Astrocyte (in vitro differentiated cells and primary cell): ENCODE measurements at regions not wholly inside any gene's neighbourhood (a gene's known extent, or its start where the extent isn't known, plus 50 kb on each side); places are given as distances from the start of the nearest gene placed in this dataset.

Experiments used
- CTCF ChIP-seq: IDR thresholded peaks from 2 replicates; pipeline ENCODE4 v1.5.1; 2011; ENCODE audit warnings: low read depth, mild to moderate bottlenecking, inconsistent platforms, low read length, moderate library complexity; ENCODE audit not compliant: insufficient read depth
- EZH2 ChIP-seq: IDR thresholded peaks from 2 replicates; pipeline ENCODE4 v1.6.1; 2012; ENCODE audit warnings: mild to moderate bottlenecking, low read length, inconsistent platforms; ENCODE audit not compliant: insufficient read depth

- TF ChIP-seq CTCF (no peak), EZH2 (no peak)
Observed at GRCh38 chr4:13950491-13950890, 323.0 kb upstream of the BOD1L1 start.
